ENCODE measurements at regions not wholly inside any gene's neighbourhood (a gene's known extent, or its start where the extent isn't known, plus 50 kb on each side); places are given as distances from the start of the nearest gene placed in this dataset.

DNA sequence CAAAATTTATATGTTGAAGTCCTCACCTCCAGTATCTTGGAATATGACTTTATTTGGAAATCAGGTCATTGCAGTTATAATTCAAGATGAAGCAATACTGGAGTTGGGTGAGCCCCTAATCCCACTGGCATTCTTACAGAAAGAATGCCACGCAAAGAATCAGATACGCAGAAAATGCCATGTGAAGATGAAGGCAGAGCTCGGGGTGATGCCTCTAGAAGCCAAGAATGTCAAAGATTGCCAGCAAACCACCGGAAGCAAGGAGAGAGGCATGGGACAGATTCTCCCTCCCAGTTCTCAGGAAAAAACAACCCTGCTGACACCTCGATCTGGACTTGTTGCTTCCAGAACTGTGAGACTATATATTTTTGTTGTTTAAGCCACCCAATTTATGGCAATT lies 273.4 kb upstream of the CITED2 start:
- Histone ChIP-seq H2AFZ (ENCODE audit: low read depth, low read length) (no peak overlapping the region), H3K9ac (ENCODE audit: low read length) (no peak overlapping the region)

DNA sequence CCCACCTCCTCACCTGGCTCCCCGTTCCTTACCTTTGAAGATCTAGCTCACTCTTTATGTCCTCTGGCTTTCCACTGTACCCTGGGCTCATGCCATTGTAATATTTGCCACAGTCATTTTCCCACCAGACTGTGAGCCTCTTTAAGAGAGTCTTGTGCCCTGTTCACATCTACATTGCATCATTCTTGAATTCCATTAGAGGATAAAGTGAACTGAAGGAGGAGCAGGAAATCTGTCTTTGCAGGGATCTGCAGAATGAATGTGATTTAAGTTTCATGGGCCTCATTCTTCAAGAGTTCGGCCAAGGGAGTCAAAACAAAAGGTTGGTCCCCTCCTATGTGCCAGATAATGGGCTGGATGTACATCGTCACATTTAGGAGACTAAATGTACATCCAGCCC lies 272.6 kb upstream of the CITED2 start:
- H3F3A ChIP-seq (ENCODE audit: insufficient read depth, low read length, poor library complexity, severe bottlenecking), result no peaks in the 10 kb centered on the region
- no peaks in the 10 kb centered on the region for H3K27me3 ChIP-seq (ENCODE audit: insufficient read depth, low read depth, low read length)
- H3K9me2 ChIP-seq (ENCODE audit: insufficient read depth, low read length), result no peaks in the 10 kb centered on the region
- H2AFZ ChIP-seq (ENCODE audit: low read depth, low read length), result no peak overlapping the region
- H3K9me3 ChIP-seq (ENCODE audit: low read length), result no peaks in the 10 kb centered on the region
- no peak overlapping the region for H3K4me3 ChIP-seq (ENCODE audit: low read length)
- no peaks in the 10 kb centered on the region for H3K79me2 ChIP-seq (replicated peaks; ENCODE audit: insufficient read depth, low read length)
- H3K4me2 ChIP-seq (ENCODE audit: low read length), result no peak overlapping the region
- TF ChIP-seq EP300 (conservative IDR thresholded peaks at IDR 0.05; ENCODE audit: poor library complexity, severe bottlenecking) (no peak), TAF1 (IDR thresholded peaks at IDR 0.05; ENCODE audit: low read depth) (no peak)
- TF ChIP-seq, protein P1, sequence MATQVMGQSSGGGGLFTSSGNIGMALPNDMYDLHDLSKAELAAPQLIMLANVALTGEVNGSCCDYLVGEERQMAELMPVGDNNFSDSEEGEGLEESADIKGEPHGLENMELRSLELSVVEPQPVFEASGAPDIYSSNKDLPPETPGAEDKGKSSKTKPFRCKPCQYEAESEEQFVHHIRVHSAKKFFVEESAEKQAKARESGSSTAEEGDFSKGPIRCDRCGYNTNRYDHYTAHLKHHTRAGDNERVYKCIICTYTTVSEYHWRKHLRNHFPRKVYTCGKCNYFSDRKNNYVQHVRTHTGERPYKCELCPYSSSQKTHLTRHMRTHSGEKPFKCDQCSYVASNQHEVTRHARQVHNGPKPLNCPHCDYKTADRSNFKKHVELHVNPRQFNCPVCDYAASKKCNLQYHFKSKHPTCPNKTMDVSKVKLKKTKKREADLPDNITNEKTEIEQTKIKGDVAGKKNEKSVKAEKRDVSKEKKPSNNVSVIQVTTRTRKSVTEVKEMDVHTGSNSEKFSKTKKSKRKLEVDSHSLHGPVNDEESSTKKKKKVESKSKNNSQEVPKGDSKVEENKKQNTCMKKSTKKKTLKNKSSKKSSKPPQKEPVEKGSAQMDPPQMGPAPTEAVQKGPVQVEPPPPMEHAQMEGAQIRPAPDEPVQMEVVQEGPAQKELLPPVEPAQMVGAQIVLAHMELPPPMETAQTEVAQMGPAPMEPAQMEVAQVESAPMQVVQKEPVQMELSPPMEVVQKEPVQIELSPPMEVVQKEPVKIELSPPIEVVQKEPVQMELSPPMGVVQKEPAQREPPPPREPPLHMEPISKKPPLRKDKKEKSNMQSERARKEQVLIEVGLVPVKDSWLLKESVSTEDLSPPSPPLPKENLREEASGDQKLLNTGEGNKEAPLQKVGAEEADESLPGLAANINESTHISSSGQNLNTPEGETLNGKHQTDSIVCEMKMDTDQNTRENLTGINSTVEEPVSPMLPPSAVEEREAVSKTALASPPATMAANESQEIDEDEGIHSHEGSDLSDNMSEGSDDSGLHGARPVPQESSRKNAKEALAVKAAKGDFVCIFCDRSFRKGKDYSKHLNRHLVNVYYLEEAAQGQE (IDR thresholded peaks at IDR 0.05; ENCODE audit: borderline replicate concordance), result no peak
- no peak overlapping the region for H3K27ac ChIP-seq (ENCODE audit: low read length)
- H3K36me3 ChIP-seq (ENCODE audit: insufficient read depth, low read length), result no peaks in the 10 kb centered on the region
- no peak overlapping the region for H3K9ac ChIP-seq (ENCODE audit: low read length)
- no peaks in the 10 kb centered on the region for H4K20me1 ChIP-seq (ENCODE audit: insufficient read depth)

More for the DNA sequence above, 273.4 kb upstream of the CITED2 start:
- H3K9me2 ChIP-seq (ENCODE audit: insufficient read depth, low read length), result no peaks in the 10 kb centered on the region
- no peaks in the 10 kb centered on the region for H3K9me3 ChIP-seq (ENCODE audit: low read length)
- H4K20me1 ChIP-seq (ENCODE audit: insufficient read depth), result no peaks in the 10 kb centered on the region
- no peak overlapping the region for H3K4me2 ChIP-seq (ENCODE audit: low read length)
- no peaks in the 10 kb centered on the region for H3K79me2 ChIP-seq (replicated peaks; ENCODE audit: insufficient read depth, low read length)
- no peaks in the 10 kb centered on the region for H3F3A ChIP-seq (ENCODE audit: insufficient read depth, low read length, poor library complexity, severe bottlenecking)
- H3K27me3 ChIP-seq (ENCODE audit: insufficient read depth, low read depth, low read length), result no peaks in the 10 kb centered on the region
- no peak for TF ChIP-seq SMC3 (conservative IDR thresholded peaks at IDR 0.05; ENCODE audit: poor library complexity)
- TF ChIP-seq, protein P1 (IDR thresholded peaks at IDR 0.05; ENCODE audit: borderline replicate concordance), result no peak
- TF ChIP-seq, protein P2, sequence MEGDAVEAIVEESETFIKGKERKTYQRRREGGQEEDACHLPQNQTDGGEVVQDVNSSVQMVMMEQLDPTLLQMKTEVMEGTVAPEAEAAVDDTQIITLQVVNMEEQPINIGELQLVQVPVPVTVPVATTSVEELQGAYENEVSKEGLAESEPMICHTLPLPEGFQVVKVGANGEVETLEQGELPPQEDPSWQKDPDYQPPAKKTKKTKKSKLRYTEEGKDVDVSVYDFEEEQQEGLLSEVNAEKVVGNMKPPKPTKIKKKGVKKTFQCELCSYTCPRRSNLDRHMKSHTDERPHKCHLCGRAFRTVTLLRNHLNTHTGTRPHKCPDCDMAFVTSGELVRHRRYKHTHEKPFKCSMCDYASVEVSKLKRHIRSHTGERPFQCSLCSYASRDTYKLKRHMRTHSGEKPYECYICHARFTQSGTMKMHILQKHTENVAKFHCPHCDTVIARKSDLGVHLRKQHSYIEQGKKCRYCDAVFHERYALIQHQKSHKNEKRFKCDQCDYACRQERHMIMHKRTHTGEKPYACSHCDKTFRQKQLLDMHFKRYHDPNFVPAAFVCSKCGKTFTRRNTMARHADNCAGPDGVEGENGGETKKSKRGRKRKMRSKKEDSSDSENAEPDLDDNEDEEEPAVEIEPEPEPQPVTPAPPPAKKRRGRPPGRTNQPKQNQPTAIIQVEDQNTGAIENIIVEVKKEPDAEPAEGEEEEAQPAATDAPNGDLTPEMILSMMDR (IDR thresholded peaks at IDR 0.05; ENCODE audit: poor library complexity, severe bottlenecking), result no peak
- no peak for TF ChIP-seq RAD21 (conservative IDR thresholded peaks at IDR 0.05)
- TF ChIP-seq MXI1 (conservative IDR thresholded peaks at IDR 0.05; ENCODE audit: poor library complexity, severe bottlenecking), result no peak
- no peak for TF ChIP-seq EZH2 (IDR thresholded peaks at IDR 0.05; ENCODE audit: borderline replicate concordance, insufficient read depth, low read length, poor library complexity, severe bottlenecking)
- no peak for TF ChIP-seq TAF1 (IDR thresholded peaks at IDR 0.05; ENCODE audit: low read depth)
- no peak for TF ChIP-seq POLR2AphosphoS5 (IDR thresholded peaks at IDR 0.05)
- TF ChIP-seq EP300 (conservative IDR thresholded peaks at IDR 0.05; ENCODE audit: poor library complexity, severe bottlenecking), result no peak
- no peak overlapping the region for H3K4me3 ChIP-seq (ENCODE audit: low read length)
- H3K27ac ChIP-seq (ENCODE audit: low read length), result no peak overlapping the region
- H3K36me3 ChIP-seq (ENCODE audit: insufficient read depth, low read length), result no peaks in the 10 kb centered on the region

All from neural cell (in vitro differentiated cells).